ENCODE measurements at regions not wholly inside any gene's neighbourhood (a gene's known extent, or its start where the extent isn't known, plus 50 kb on each side); places are given as distances from the start of the nearest gene placed in this dataset.

DNA sequence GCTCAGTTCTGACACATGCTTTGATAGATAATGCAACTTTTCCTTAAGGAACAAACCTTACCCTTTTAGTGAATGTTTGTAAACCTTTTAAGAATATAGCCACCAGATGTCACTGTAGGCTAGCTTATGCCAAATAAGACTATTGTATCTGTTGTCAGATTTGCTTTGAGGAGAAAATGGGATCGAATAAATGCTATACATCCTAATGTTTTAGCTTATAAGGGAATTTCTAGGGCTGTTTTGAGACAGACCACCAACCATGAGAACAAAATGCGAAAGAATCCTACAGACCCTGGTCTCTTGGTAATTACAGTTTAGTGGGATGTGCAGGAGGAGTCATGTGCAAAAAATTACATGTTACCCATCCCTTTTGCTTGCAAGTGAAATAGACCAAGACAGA is 127.6 kb upstream of the NMUR2 start:
- peak; percentile 82 for FAIRE-seq

DNA sequence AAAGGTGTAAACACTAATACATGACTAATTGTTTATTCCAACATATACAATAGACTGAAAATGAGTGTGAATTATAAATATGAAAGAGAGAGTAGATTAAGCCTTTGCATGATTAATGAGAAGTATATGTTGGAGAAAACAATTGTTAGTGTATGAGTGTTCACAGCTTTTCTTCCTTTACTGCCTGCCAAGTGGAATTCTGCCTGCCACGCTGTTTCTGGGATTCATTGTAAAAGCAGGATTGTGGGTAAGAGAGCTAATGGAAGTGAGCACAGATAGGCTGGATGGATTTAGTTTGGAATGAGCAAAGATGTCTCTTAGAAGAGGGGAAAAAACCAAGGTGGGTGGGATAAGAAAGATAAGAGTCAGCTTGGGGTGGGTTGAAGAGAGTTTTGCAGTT is 129.6 kb upstream of the NMUR2 start:
- no peak for DNase-seq (ENCODE audit: low read depth, low spot score)
- no peaks in the 10 kb centered on the region for H3K27me3 ChIP-seq (ENCODE audit: control insufficient read depth, extremely low read depth, insufficient read depth, low read length)
- no peaks in the 10 kb centered on the region for H3K36me3 ChIP-seq (ENCODE audit: control insufficient read depth in 2 of 2, extremely low read depth in 1 of 2, insufficient read depth in 2 of 2, low read length in 2 of 2)
- H3K9me1 ChIP-seq (ENCODE audit: control insufficient read depth, extremely low read depth, insufficient read depth, low read length), result no peaks in the 10 kb centered on the region
- TF ChIP-seq EZH2 (IDR thresholded peaks at IDR 0.05; ENCODE audit: low read length) (no peak), CTCF (optimal IDR thresholded peaks at IDR 0.05 in 1 of 3, IDR thresholded peaks at IDR 0.05 in 1 of 3, conservative IDR thresholded peaks at IDR 0.05 in 1 of 3; ENCODE audit: extremely low read depth in 1 of 3, insufficient read depth in 2 of 3, low read length in 3 of 3) (no peak)
- FAIRE-seq, result no peak
- H3K4me3 ChIP-seq (ENCODE audit: control insufficient read depth in 2 of 3, extremely low read depth in 1 of 3, insufficient read depth in 2 of 3, low read depth in 1 of 3, low read length in 3 of 3), result no peak overlapping the region
- no peak overlapping the region for H2AFZ ChIP-seq (ENCODE audit: control insufficient read depth, low read length)
- no peaks in the 10 kb centered on the region for H3K4me1 ChIP-seq (ENCODE audit: control insufficient read depth, extremely low read depth, insufficient read depth, low read length)
- no peaks in the 10 kb centered on the region for H3K9me3 ChIP-seq (ENCODE audit: control insufficient read depth, low read depth, low read length)
- H3K27ac ChIP-seq (ENCODE audit: control insufficient read depth, insufficient read depth, low read length), result no peak overlapping the region
- H4K20me1 ChIP-seq (ENCODE audit: control insufficient read depth, extremely low read depth, insufficient read depth, low read length), result no peaks in the 10 kb centered on the region
- dilution Hi-C loops (cut with MboI; ENCODE audit: extremely low pct_ligation_motif_present, low sequenced_read_pairs), result no loop called here
- no peak overlapping the region for H3K4me2 ChIP-seq (ENCODE audit: control insufficient read depth, extremely low read depth, insufficient read depth, low read depth, low read length)
- no peaks in the 10 kb centered on the region for H3K79me2 ChIP-seq (ENCODE audit: control insufficient read depth, insufficient read depth, low read length)
- no peak overlapping the region for H3K9ac ChIP-seq (ENCODE audit: control insufficient read depth, extremely low read depth, insufficient read depth, low read length)

More for the DNA sequence above, 127.6 kb upstream of the NMUR2 start:
- no peaks in the 10 kb centered on the region for H3K36me3 ChIP-seq (ENCODE audit: control insufficient read depth in 2 of 2, extremely low read depth in 1 of 2, insufficient read depth in 2 of 2, low read length in 2 of 2)
- no peak overlapping the region for H3K9ac ChIP-seq (ENCODE audit: control insufficient read depth, extremely low read depth, insufficient read depth, low read length)
- no peaks in the 10 kb centered on the region for H3K27me3 ChIP-seq (ENCODE audit: control insufficient read depth, extremely low read depth, insufficient read depth, low read length)
- H3K4me2 ChIP-seq (ENCODE audit: control insufficient read depth, extremely low read depth, insufficient read depth, low read depth, low read length), result no peak overlapping the region
- H3K79me2 ChIP-seq (ENCODE audit: control insufficient read depth, insufficient read depth, low read length), result no peaks in the 10 kb centered on the region
- no peak overlapping the region for H2AFZ ChIP-seq (ENCODE audit: control insufficient read depth, low read length)
- TF ChIP-seq EZH2 (IDR thresholded peaks at IDR 0.05; ENCODE audit: low read length), result no peak
- TF ChIP-seq CTCF (optimal IDR thresholded peaks at IDR 0.05 in 1 of 3, IDR thresholded peaks at IDR 0.05 in 1 of 3, conservative IDR thresholded peaks at IDR 0.05 in 1 of 3; ENCODE audit: extremely low read depth in 1 of 3, insufficient read depth in 2 of 3, low read length in 3 of 3), result peak in 2 of 3 experiments; percentile 26 to 45
- dilution Hi-C loops (cut with MboI; ENCODE audit: extremely low pct_ligation_motif_present, low sequenced_read_pairs), result no loop called here
- no peak overlapping the region for H3K4me3 ChIP-seq (ENCODE audit: control insufficient read depth in 2 of 3, extremely low read depth in 1 of 3, insufficient read depth in 2 of 3, low read depth in 1 of 3, low read length in 3 of 3)
- H3K4me1 ChIP-seq (ENCODE audit: control insufficient read depth, extremely low read depth, insufficient read depth, low read length), result no peaks in the 10 kb centered on the region
- no peak overlapping the region for H3K27ac ChIP-seq (ENCODE audit: control insufficient read depth, insufficient read depth, low read length)
- H3K9me3 ChIP-seq (ENCODE audit: control insufficient read depth, low read depth, low read length), result no peaks in the 10 kb centered on the region
- DNase-seq (ENCODE audit: low read depth, low spot score), result no peak
- no peaks in the 10 kb centered on the region for H4K20me1 ChIP-seq (ENCODE audit: control insufficient read depth, extremely low read depth, insufficient read depth, low read length)
- H3K9me1 ChIP-seq (ENCODE audit: control insufficient read depth, extremely low read depth, insufficient read depth, low read length), result no peaks in the 10 kb centered on the region
